ENCODE measurements at regions not wholly inside any gene's neighbourhood (a gene's known extent, or its start where the extent isn't known, plus 50 kb on each side); places are given as distances from the start of the nearest gene placed in this dataset.

DNA sequence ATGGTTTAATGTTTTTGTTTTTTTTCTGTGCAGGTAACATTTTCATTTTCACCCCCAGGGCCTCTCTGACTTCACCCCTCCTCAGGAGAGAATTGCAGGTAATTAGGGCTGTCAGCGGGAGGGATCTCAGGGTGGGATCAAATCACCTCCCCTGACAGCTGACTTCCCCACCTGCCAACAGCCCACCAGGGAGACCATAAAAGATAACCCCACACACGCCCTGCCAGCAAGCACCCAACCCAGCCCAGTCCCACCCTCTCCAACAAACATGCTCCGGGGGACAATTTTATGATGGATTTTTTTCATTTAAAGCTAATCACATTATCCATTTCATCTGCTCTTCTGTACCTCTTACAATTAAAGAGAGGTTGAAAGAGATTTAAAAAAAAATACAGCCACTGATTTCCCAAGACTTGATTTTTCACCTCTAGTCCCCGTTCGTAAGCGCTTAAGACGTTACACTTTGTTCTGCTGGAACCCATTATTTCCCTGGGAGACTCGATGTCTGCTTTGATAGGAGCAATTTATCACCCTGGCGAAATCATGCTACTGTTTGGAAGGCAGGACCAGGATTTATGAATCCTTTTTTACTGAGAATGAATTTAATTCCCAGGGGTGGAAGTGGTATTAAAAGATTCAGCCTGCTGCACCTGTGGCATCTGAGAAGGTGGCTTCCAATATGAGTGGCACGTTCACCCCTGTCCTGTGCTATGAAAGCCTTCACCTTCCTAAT, 232.9 kb upstream of the ID2 start:
- Histone ChIP-seq H3K27me3 (ENCODE audit: low read depth) (peaks cover 3% of the 10 kb centered on the region), H3K9me3 (no peaks in the 10 kb centered on the region), H3K4me3 (no peak overlapping the region), H3K4me1 (no peaks in the 10 kb centered on the region), H3K36me3 (replicated peaks) (no peaks in the 10 kb centered on the region)
- no peak for DNase-seq (ENCODE audit: low spot score in 2 of 2)
- in situ Hi-C loops (cut with MboI; ENCODE audit: low sequenced_read_pairs), result no loop called here

DNA sequence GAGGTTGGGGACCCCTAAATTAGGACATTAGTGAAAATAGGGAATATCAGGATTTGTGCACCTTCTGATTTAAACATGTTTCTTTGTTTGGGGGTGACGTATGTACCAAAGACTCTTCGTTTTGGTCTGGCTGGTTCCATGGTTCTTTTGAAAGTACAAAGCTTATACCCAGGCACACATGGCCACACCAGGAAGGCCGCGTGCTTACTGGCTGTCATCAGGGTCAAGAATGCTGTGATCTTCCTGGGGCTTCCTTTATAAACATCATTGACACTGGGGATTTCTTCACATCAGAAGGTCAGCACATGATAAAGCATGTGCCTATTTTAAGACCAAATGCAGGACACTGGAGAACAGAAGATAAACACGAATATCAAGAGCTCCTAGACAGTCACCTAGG, 230.6 kb upstream of the ID2 start:
- in situ Hi-C loops (cut with MboI; ENCODE audit: low sequenced_read_pairs), result no loop called here
- Histone ChIP-seq H3K27me3 (ENCODE audit: low read depth) (no peaks in the 10 kb centered on the region), H3K36me3 (replicated peaks) (no peaks in the 10 kb centered on the region), H3K9me3 (no peaks in the 10 kb centered on the region), H3K4me1 (no peaks in the 10 kb centered on the region), H3K4me3 (no peak overlapping the region)
- no peak for DNase-seq (ENCODE audit: low spot score in 2 of 2)

DNA sequence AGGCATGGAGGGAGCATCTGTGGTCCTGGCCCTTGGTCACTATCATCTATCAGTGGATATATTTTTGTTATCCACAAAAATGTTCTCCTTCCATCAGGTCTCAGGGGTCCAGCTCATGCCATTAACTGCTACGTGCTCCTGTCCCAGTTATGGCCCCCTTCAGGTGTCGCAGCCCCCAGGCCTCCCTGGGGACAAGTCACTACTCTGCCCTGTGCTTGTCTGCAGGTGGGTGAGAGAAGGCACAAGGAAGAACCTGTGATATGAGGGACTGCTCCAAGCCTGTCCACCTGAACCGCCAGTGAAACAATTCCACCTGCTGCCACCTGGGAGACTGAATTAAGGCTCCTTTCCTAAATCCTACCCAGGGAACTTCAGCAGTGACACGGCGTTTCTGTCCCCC, 229.6 kb upstream of the ID2 start:
- Histone ChIP-seq H3K9me3 (no peaks in the 10 kb centered on the region), H3K27me3 (ENCODE audit: low read depth) (no peaks in the 10 kb centered on the region), H3K4me3 (no peak overlapping the region), H3K36me3 (replicated peaks) (no peaks in the 10 kb centered on the region), H3K4me1 (no peaks in the 10 kb centered on the region)
- DNase-seq (ENCODE audit: low spot score in 2 of 2), result no peak
- in situ Hi-C loops (cut with MboI; ENCODE audit: low sequenced_read_pairs), result no loop called here

DNA sequence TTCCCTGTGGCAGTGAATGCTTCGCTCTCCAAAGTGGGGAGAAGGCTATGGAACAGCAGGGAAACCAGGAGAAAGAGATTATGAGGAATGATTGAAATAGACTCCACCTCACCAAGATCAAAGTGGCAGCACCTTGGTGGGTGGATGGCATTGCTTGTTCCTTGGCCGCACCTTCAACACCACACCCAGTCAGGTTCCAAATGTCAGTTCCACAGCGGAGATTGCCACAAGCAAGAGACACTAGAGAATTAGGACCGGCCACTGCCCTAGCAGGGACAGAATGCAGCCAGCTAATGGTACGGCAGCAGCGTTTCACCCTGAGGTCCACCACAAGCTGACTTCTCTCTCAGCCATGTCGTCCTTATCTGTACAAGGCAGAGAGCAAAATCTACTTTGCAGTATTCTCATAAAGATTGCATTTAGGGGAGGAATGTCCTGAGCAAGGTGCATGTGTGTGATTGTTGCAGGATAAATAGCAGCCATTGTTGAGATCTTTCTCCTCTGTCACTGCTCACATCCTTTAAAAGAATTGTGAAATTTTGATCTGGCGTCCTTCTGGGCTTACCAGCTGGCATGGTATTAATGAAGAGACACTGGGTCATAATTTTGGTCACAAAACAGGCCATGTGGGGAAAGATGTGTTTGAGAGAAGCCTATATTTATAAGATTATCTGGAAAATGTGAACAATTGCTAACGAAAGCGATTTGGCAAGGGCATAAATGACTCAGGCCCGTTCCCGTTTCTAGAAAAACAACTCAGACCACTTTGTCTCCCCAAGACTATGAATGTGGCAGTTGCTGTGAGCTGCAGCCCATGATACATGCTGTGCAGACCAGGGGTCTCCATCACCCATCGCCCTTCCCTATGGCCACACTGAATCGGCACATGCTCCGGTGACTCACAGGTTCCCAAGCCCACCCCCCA, 228.6 kb upstream of the ID2 start:
- in situ Hi-C loops (cut with MboI; ENCODE audit: low sequenced_read_pairs), result no loop called here
- Histone ChIP-seq H3K36me3 (replicated peaks) (no peaks in the 10 kb centered on the region), H3K4me3 (no peak overlapping the region), H3K9me3 (no peaks in the 10 kb centered on the region; the same call in 1 of the 2 replicates), H3K27me3 (ENCODE audit: low read depth) (no peaks in the 10 kb centered on the region), H3K4me1 (no peaks in the 10 kb centered on the region)
- no peak for DNase-seq (ENCODE audit: low spot score in 2 of 2)

DNA sequence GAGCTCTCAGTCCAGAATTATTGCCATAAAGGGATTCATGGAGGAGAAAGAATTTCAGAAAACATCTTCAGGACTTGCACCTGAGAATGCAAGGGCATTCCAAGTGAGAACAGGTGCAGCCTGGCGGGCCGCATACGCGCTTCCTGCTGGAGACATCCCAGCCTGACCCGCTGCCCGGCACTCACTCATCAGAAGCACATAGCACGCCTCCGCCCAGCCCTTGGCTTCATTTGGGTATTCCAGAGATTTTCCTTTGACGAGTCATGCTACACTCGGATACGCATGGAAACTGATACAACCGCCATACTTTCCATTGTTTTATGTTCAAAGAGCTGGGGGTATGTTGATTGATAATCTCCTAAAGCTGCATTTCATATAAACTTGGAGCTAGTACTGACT, 228.0 kb upstream of the ID2 start:
- Histone ChIP-seq H3K9me3 (no peaks in the 10 kb centered on the region; the same call in 1 of the 2 replicates), H3K4me1 (no peaks in the 10 kb centered on the region), H3K36me3 (replicated peaks) (no peaks in the 10 kb centered on the region), H3K4me3 (no peak overlapping the region), H3K27me3 (ENCODE audit: low read depth) (no peaks in the 10 kb centered on the region)
- no peak for DNase-seq (ENCODE audit: low spot score in 2 of 2)
- in situ Hi-C loops (cut with MboI; ENCODE audit: low sequenced_read_pairs), result no loop called here

- Histone ChIP-seq H3K27me3 (ENCODE audit: low read depth) (no peaks in the 10 kb centered on the region), H3K9me3 (no peaks in the 10 kb centered on the region; the same call in 1 of the 2 replicates), H3K36me3 (replicated peaks) (no peaks in the 10 kb centered on the region), H3K4me3 (no peak overlapping the region), H3K4me1 (no peaks in the 10 kb centered on the region)
- no peak for DNase-seq (ENCODE audit: low spot score in 2 of 2)
- in situ Hi-C loops (cut with MboI; ENCODE audit: low sequenced_read_pairs), result no loop called here
Observed at GRCh38 chr2:8454797-8455196, 227.1 kb upstream of the ID2 start.

- no peaks in the 10 kb centered on the region for H3K27me3 ChIP-seq (ENCODE audit: low read depth)
- no peak overlapping the region for H3K4me3 ChIP-seq
Observed at GRCh38 chr2:8455236-8456150, 226.4 kb upstream of the ID2 start.

DNA sequence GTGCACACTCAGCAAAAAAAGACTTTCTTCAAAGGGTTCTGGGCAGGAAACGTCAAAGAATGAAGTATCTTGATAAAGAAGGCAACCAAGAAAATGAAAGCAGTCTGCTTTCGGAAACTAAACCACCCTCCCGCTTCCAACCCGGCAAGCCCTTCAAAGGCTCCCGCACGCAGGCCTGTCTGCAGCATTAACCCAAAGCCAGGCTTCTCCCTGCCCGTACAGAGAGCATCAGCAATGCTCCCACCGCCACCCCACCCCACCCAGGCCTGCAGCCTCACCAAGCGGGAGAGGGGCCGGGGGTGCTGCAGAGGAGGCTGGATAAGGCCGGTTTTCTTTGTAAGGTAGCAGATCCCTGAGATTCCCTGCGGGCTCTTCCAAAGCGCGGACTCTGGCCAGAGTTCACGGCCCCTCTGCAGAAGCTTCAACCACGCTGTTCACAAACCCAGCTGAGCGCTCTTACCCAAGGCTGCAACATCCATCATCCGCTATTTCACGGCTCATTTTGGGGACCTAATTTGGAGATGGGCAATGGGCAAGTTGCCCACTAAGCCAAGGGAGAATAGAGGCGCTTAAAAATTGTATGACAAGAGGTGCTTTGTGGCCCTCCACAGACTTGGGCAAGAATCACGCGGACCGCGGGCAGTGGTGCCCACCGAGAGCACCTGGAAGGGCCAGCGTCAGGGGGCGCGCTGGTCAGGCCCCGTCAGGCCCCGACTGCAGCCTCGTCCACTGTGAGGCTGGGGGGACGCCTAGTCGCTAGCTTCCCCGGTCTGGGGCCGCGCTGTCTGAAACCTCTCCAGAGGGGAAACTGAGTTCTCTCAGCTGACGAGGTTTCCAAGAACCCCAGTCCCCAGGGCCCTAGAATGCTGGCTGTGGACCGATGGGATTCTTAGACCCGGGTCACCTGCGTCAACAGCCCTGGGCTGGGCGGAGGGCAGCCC, 225.4 kb upstream of the ID2 start:
- Histone ChIP-seq H3K9me3 (no peaks in the 10 kb centered on the region; the same call in 1 of the 2 replicates), H3K36me3 (replicated peaks) (no peaks in the 10 kb centered on the region), H3K4me1 (no peaks in the 10 kb centered on the region), H3K27me3 (ENCODE audit: low read depth) (no peaks in the 10 kb centered on the region), H3K4me3 (no peak overlapping the region)
- in situ Hi-C loops (cut with MboI; ENCODE audit: low sequenced_read_pairs), result no loop called here
- no peak for DNase-seq (ENCODE audit: low spot score in 2 of 2)

More at GRCh38 chr2:8455236-8456150, 226.4 kb upstream of the ID2 start:
- in situ Hi-C loops (cut with MboI; ENCODE audit: low sequenced_read_pairs), result no loop called here
- DNase-seq (ENCODE audit: low spot score in 2 of 2), result no peak
- no peaks in the 10 kb centered on the region for H3K36me3 ChIP-seq (replicated peaks)
- no peaks in the 10 kb centered on the region for H3K4me1 ChIP-seq
- H3K9me3 ChIP-seq, result no peaks in the 10 kb centered on the region; the same call in 1 of the 2 replicates

GRCh38 chr2:8457092-8457481, 224.8 kb upstream of the ID2 start:
- no peaks in the 10 kb centered on the region for H3K27me3 ChIP-seq (ENCODE audit: low read depth)
- H3K4me3 ChIP-seq, result no peak overlapping the region
- no peaks in the 10 kb centered on the region; the same call in 1 of the 2 replicates for H3K9me3 ChIP-seq
- no peak for DNase-seq (ENCODE audit: low spot score in 2 of 2)
- no peaks in the 10 kb centered on the region for H3K36me3 ChIP-seq (replicated peaks)
- in situ Hi-C loops (cut with MboI; ENCODE audit: low sequenced_read_pairs), result no loop called here
- no peaks in the 10 kb centered on the region for H3K4me1 ChIP-seq

- DNase-seq (ENCODE audit: low spot score in 2 of 2), result no peak
- Histone ChIP-seq H3K4me1 (no peaks in the 10 kb centered on the region), H3K4me3 (no peak overlapping the region), H3K36me3 (replicated peaks) (no peaks in the 10 kb centered on the region), H3K27me3 (ENCODE audit: low read depth) (no peaks in the 10 kb centered on the region), H3K9me3 (no peaks in the 10 kb centered on the region; the same call in 1 of the 2 replicates)
- in situ Hi-C loops (cut with MboI; ENCODE audit: low sequenced_read_pairs), result no loop called here
Observed at GRCh38 chr2:8457699-8458502, 224.0 kb upstream of the ID2 start.

- Histone ChIP-seq H3K4me3 (no peak overlapping the region), H3K36me3 (replicated peaks) (no peaks in the 10 kb centered on the region), H3K27me3 (ENCODE audit: low read depth) (no peaks in the 10 kb centered on the region), H3K9me3 (no peaks in the 10 kb centered on the region; the same call in 1 of the 2 replicates), H3K4me1 (no peaks in the 10 kb centered on the region)
- DNase-seq (ENCODE audit: low spot score in 2 of 2), result no peak
- in situ Hi-C loops (cut with MboI; ENCODE audit: low sequenced_read_pairs), result no loop called here
Observed at GRCh38 chr2:8458503-8459459, 223.1 kb upstream of the ID2 start.

All from HAP-1 (cell line).